Natural killer cell (primary cell): ENCODE measurements at regions not wholly inside any gene's neighbourhood (a gene's known extent, or its start where the extent isn't known, plus 50 kb on each side); places are given as distances from the start of the nearest gene placed in this dataset.

ENCODE experiments used
- ATAC-seq, 3 donors: fragments of 150-1000 bp in 2 of 3; fragments of 200-7000 bp in 1 of 3; cut with Tn5 transposase; 1 replicate in 1 of 3; 2 replicates in 2 of 3; pipeline ENCODE4 v1.10.0; 2021; ENCODE audit warnings: mild to moderate bottlenecking in 2 of 3, moderate library complexity in 2 of 3
- DNase-seq, 2 donors: peaks; one replicate each; pipeline versions ENCODE4 v3.0.0 to v3.0.0-alpha.2; 2013 to 2021; ENCODE audit warnings: mixed read lengths in 1 of 2
- H3K27ac ChIP-seq: one replicate; pipeline ENCODE4 v1.5.1; 2013; ENCODE audit warnings: mild to moderate bottlenecking, low read length
- H3K27me3 ChIP-seq: one replicate; pipeline ENCODE4 v1.6.1; 2013; ENCODE audit warnings: low read length; ENCODE audit not compliant: control insufficient read depth, insufficient read depth
- H3K36me3 ChIP-seq: one replicate; pipeline ENCODE4 v1.6.1; 2013; ENCODE audit warnings: low read length; ENCODE audit not compliant: control insufficient read depth, insufficient read depth
- H3K4me1 ChIP-seq: one replicate; pipeline ENCODE4 v1.6.1; 2013; ENCODE audit warnings: low read length; ENCODE audit not compliant: control insufficient read depth, insufficient read depth
- H3K4me3 ChIP-seq: one replicate; pipeline ENCODE4 v1.5.1; 2013; ENCODE audit warnings: low read length
- H3K9me3 ChIP-seq: one replicate; pipeline ENCODE4 v1.6.1; 2013; ENCODE audit warnings: low read length; ENCODE audit not compliant: control insufficient read depth, insufficient read depth
- H3K27ac Mint-ChIP-seq, 2 donors: one replicate each; pipeline ENCODE4 v1.8.0; 2022; ENCODE audit warnings: mild to moderate bottlenecking in 2 of 2, mixed read lengths in 2 of 2, moderate library complexity in 1 of 2
- H3K27me3 Mint-ChIP-seq, 2 donors: one replicate each; pipeline ENCODE4 v1.8.0; 2022; ENCODE audit warnings: low read depth in 2 of 2, mixed read lengths in 2 of 2
- H3K36me3 Mint-ChIP-seq: one replicate; pipeline ENCODE4 v1.8.0; 2022; ENCODE audit warnings: mixed read lengths
- H3K4me1 Mint-ChIP-seq, 2 donors: one replicate each; pipeline ENCODE4 v1.8.0; 2022; ENCODE audit warnings: mixed read lengths in 2 of 2
- H3K4me3 Mint-ChIP-seq: one replicate; pipeline ENCODE4 v1.8.0; 2022; ENCODE audit warnings: mild to moderate bottlenecking, moderate library complexity, mixed read lengths
- H3K9me3 Mint-ChIP-seq, 2 donors: one replicate each; pipeline ENCODE4 v1.8.0; 2022; ENCODE audit warnings: mixed read lengths in 2 of 2
- WGBS: methylation state at CpG from one replicate; pipeline ENCODE4 v1.1.7; 2013; ENCODE audit warnings: missing lambda C conversion rate; ENCODE audit not compliant: insufficient coverage; 5-methylcytosine and 5-hydroxymethylcytosine counted together
- intact Hi-C: fragments of 100-400 bp; cut with micrococcal nuclease; formaldehyde crosslinking; loops from one replicate; pipeline ENCODE4 v1.14.2; 2022
- TF ChIP-seq, protein P1 (sequence below): fragments of 200-600 bp; IDR thresholded peaks from one replicate; pipeline ENCODE4 v1.8.0; 2022; ENCODE audit warnings: antibody characterized with exemption

DNA sequence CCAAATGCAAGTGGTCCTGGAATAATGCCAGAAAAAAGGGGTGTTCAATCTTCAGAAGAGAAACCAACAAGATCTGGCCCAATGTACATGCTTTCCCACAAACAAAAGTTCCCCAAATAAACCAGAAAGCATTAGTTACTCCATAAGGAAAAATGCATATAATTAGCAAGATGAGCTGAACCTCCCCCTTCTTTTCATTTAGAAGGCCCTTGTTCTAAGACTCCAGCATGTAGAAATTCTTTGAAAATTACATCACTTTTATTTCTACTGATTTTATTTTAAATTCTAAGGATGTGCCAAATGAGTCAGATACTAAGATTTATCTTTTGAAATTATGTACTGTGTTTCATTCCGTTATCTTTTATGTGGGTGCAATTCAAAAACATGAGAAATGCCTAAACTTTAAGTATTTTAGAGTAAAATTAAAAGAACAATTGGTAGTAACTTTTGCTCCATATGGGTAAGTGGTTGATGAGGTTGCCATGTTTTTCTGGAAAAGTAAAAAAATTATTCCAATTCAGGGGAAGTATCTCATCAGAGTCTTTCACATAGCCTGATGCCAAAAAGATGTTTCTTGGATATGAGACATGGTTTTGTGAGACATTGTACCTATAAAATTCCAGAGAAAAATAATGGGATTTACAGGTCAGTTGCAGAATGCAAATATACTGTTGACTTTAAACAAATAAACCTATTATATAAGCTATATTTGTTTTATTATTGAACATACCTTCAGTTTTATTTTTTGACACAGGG is 106.5 kb upstream of the CCDC112 start:
- no peak for DNase-seq
- 93% methylated on average over 1 of the region's 1 CpG for WGBS
- Mint-ChIP-seq H3K9me3 (peaks cover 2 to 6% of the 10 kb centered on the region in 2 donors), H3K4me1 (no peaks in the 10 kb centered on the region), H3K27ac (no peak overlapping the region), H3K36me3 (no peaks in the 10 kb centered on the region), H3K4me3 (no peak overlapping the region), H3K27me3 (peaks cover 0 to 8% of the 10 kb centered on the region in 2 donors)
- Histone ChIP-seq H3K27ac (no peak overlapping the region), H3K9me3 (no peaks in the 10 kb centered on the region), H3K4me1 (no peaks in the 10 kb centered on the region), H3K36me3 (no peaks in the 10 kb centered on the region), H3K4me3 (no peak overlapping the region), H3K27me3 (no peaks in the 10 kb centered on the region)
- intact Hi-C loops, result no loop called here
- no peak for ATAC-seq
- TF ChIP-seq, protein P1, sequence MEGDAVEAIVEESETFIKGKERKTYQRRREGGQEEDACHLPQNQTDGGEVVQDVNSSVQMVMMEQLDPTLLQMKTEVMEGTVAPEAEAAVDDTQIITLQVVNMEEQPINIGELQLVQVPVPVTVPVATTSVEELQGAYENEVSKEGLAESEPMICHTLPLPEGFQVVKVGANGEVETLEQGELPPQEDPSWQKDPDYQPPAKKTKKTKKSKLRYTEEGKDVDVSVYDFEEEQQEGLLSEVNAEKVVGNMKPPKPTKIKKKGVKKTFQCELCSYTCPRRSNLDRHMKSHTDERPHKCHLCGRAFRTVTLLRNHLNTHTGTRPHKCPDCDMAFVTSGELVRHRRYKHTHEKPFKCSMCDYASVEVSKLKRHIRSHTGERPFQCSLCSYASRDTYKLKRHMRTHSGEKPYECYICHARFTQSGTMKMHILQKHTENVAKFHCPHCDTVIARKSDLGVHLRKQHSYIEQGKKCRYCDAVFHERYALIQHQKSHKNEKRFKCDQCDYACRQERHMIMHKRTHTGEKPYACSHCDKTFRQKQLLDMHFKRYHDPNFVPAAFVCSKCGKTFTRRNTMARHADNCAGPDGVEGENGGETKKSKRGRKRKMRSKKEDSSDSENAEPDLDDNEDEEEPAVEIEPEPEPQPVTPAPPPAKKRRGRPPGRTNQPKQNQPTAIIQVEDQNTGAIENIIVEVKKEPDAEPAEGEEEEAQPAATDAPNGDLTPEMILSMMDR, result no peak

DNA sequence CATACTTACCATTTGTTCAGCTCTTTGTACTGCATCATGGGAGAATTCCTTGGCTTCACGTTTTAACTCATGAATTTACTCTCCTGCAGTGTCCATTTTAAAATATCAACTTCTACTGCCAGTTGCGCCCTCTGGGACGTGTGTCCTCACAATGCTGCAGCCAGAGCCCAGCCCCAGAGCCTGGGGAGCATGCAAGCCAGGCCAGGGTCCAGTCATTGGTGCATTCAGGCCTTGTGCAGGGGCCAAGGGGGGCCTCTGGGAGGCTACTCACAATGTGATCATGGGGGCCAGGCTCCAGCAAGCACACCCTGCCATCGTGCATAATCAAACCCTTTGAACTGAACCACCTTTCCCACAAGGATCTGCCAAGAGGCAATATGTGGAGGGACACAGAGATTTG is 105.6 kb upstream of the CCDC112 start:
- Histone ChIP-seq H3K4me3 (no peak overlapping the region), H3K36me3 (no peaks in the 10 kb centered on the region), H3K27me3 (no peaks in the 10 kb centered on the region), H3K27ac (no peak overlapping the region), H3K4me1 (no peaks in the 10 kb centered on the region), H3K9me3 (no peaks in the 10 kb centered on the region)
- ATAC-seq (no peak), DNase-seq (no peak)
- Mint-ChIP-seq H3K9me3 (peaks cover 2 to 6% of the 10 kb centered on the region in 2 donors), H3K4me3 (no peak overlapping the region), H3K27me3 (peaks cover 0 to 6% of the 10 kb centered on the region in 2 donors), H3K36me3 (no peaks in the 10 kb centered on the region), H3K4me1 (no peaks in the 10 kb centered on the region), H3K27ac (no peak overlapping the region)
- intact Hi-C loops, result no loop called here
- TF ChIP-seq, protein P1, result no peak
- WGBS, result 63% methylated on average over 4 of the region's 4 CpGs

DNA sequence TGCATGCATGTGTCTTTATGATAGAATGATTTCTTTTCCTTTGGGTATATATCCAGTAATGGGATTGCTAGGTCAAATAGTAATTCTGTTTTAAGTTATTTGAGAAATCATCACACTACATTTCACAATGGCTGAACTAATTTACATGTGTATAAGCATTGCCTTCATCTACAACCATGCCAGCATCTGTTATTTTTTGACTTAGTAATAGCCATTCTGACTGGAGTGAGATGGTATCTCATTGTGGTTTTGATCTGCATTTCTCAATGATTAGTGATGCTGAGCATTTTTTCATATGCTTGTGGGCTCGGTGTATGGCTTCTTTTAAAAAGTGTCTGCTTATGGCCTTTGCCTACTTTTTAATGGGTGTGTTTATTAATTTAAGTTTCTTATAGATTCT is 102.3 kb upstream of the CCDC112 start:
- ATAC-seq (no peak), DNase-seq (no peak)
- WGBS, result 92% methylated on average over 1 of the region's 1 CpG
- Mint-ChIP-seq H3K4me3 (no peak overlapping the region), H3K9me3 (peaks cover 2 to 5% of the 10 kb centered on the region in 2 donors), H3K4me1 (no peaks in the 10 kb centered on the region), H3K27me3 (no peaks in the 10 kb centered on the region), H3K36me3 (no peaks in the 10 kb centered on the region), H3K27ac (no peak overlapping the region)
- no peaks in the 10 kb centered on the region for H3K4me1 ChIP-seq
- intact Hi-C loops, result no loop called here
- no peaks in the 10 kb centered on the region for H3K9me3 ChIP-seq
- no peaks in the 10 kb centered on the region for H3K36me3 ChIP-seq
- no peak overlapping the region for H3K4me3 ChIP-seq
- no peak overlapping the region for H3K27ac ChIP-seq
- TF ChIP-seq, protein P1, result no peak
- no peaks in the 10 kb centered on the region for H3K27me3 ChIP-seq

DNA sequence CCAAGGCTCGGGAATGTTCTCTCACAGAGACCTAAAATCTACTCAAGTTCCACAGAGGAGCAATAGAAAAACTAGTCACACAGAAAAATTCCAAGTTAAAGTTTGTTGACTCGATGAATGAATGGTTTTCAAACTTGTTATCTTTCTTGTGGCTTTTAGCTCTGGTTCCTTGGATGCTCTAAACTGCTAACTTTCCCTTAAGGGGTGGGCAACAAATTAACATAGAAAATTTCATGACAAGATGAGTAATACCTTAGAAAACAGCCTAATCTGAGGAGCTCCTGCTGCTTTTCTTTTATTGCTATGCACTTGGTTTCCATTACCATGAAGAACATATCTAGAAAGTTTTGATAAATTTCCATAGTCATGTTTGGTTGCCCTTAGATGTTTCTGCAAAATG is 100.2 kb upstream of the CCDC112 start:
- no peaks in the 10 kb centered on the region for H3K9me3 ChIP-seq
- no peak overlapping the region for H3K4me3 ChIP-seq
- H3K27ac Mint-ChIP-seq, result no peak overlapping the region
- no peak overlapping the region for H3K27ac ChIP-seq
- intact Hi-C loops, result no loop called here
- ATAC-seq, result no peak
- 93% methylated on average over 2 of the region's 2 CpGs for WGBS
- H3K36me3 ChIP-seq, result no peaks in the 10 kb centered on the region
- TF ChIP-seq, protein P1, result no peak
- no peaks in the 10 kb centered on the region for H3K27me3 ChIP-seq
- H3K4me1 Mint-ChIP-seq, result no peaks in the 10 kb centered on the region
- no peaks in the 10 kb centered on the region for H3K4me1 ChIP-seq
- H3K4me3 Mint-ChIP-seq, result no peak overlapping the region
- no peaks in the 10 kb centered on the region for H3K36me3 Mint-ChIP-seq
- no peaks in the 10 kb centered on the region for H3K27me3 Mint-ChIP-seq
- DNase-seq, result no peak
- peaks cover 2 to 5% of the 10 kb centered on the region in 2 donors for H3K9me3 Mint-ChIP-seq
